H9 (cell line): ENCODE measurements at regions not wholly inside any gene's neighbourhood (a gene's known extent, or its start where the extent isn't known, plus 50 kb on each side); places are given as distances from the start of the nearest gene placed in this dataset.

Experiments
- DNase-seq: peaks from one replicate; pipeline ENCODE4 v3.0.0-alpha.2; 2017
- H2AFZ ChIP-seq: one replicate; pipeline ENCODE4 v1.6.1; 2013; ENCODE audit warnings: mild to moderate bottlenecking, low read length, control low read depth, moderate library complexity
- H2AK5ac ChIP-seq: 2 replicates; pipeline ENCODE4 v1.6.1; 2013; ENCODE audit warnings: low read length, control low read depth, mixed read lengths; ENCODE audit not compliant: insufficient read length
- H2BK120ac ChIP-seq: one replicate; pipeline ENCODE4 v1.6.1; 2013; ENCODE audit warnings: low read depth, mild to moderate bottlenecking, low read length, control low read depth, inconsistent platforms; ENCODE audit not compliant: poor library complexity, severe bottlenecking
- H2BK12ac ChIP-seq: 2 replicates; pipeline ENCODE4 v1.6.1; 2013; ENCODE audit warnings: low read length, control low read depth, mixed read lengths, low read depth; ENCODE audit not compliant: insufficient read length
- H2BK15ac ChIP-seq: 2 replicates; pipeline ENCODE4 v1.6.1; 2013; ENCODE audit warnings: low read depth, low read length, control low read depth
- H2BK20ac ChIP-seq: one replicate; pipeline ENCODE4 v1.6.1; 2013; ENCODE audit warnings: low read depth, mild to moderate bottlenecking, low read length, control low read depth, inconsistent platforms; ENCODE audit not compliant: poor library complexity, severe bottlenecking
- H2BK5ac ChIP-seq: 2 replicates; pipeline ENCODE4 v1.6.1; 2013; ENCODE audit warnings: low read length, control low read depth, mixed read lengths; ENCODE audit not compliant: insufficient read length
- H3K14ac ChIP-seq: 2 replicates; pipeline ENCODE4 v1.6.1; 2013; ENCODE audit warnings: low read length, control low read depth; ENCODE audit not compliant: insufficient read depth
- H3K18ac ChIP-seq: 2 replicates; pipeline ENCODE4 v1.6.1; 2013; ENCODE audit warnings: low read depth, mild to moderate bottlenecking, mixed read lengths, low read length, control low read depth; ENCODE audit not compliant: insufficient read length
- H3K23ac ChIP-seq: 2 replicates; pipeline ENCODE4 v1.6.1; 2013; ENCODE audit warnings: low read length, control low read depth, mixed read lengths, low read depth; ENCODE audit not compliant: insufficient read length
- H3K23me2 ChIP-seq: 2 replicates; pipeline ENCODE4 v1.6.1; 2013; ENCODE audit warnings: low read depth, mild to moderate bottlenecking, mixed read lengths, low read length, control low read depth; ENCODE audit not compliant: insufficient read length, poor library complexity, severe bottlenecking
- H3K27ac ChIP-seq: 2 replicates; pipeline ENCODE4 v1.5.1; 2013; ENCODE audit warnings: low read length, control low read depth, mixed read lengths, low read depth; ENCODE audit not compliant: insufficient read length
- H3K27me3 ChIP-seq: 2 replicates; pipeline ENCODE4 v1.6.1; 2013; ENCODE audit warnings: low read length, control low read depth, inconsistent platforms; ENCODE audit not compliant: insufficient read depth
- H3K4ac ChIP-seq: 2 replicates; pipeline ENCODE4 v1.6.1; 2013; ENCODE audit warnings: low read depth, mild to moderate bottlenecking, control low read depth, inconsistent platforms, low read length, moderate library complexity
- H3K4me1 ChIP-seq: 2 replicates; pipeline ENCODE4 v1.6.1; 2013; ENCODE audit warnings: low read length, control low read depth, inconsistent platforms; ENCODE audit not compliant: insufficient read depth
- H3K4me2 ChIP-seq: 2 replicates; pipeline ENCODE4 v1.6.1; 2013; ENCODE audit warnings: low read length, control low read depth, mixed read lengths; ENCODE audit not compliant: insufficient read length, insufficient read depth
- H3K56ac ChIP-seq: 2 replicates; pipeline ENCODE4 v1.6.1; 2013; ENCODE audit warnings: low read depth, mild to moderate bottlenecking, mixed read lengths, low read length, control low read depth; ENCODE audit not compliant: insufficient read length
- H3K79me1 ChIP-seq: 2 replicates; pipeline ENCODE4 v1.6.1; 2013; ENCODE audit warnings: low read depth, mild to moderate bottlenecking, moderate library complexity, low read length, control low read depth, inconsistent platforms; ENCODE audit not compliant: insufficient read depth, poor library complexity, severe bottlenecking
- H3K79me2 ChIP-seq: 2 replicates; pipeline ENCODE4 v1.6.1; 2013; ENCODE audit warnings: low read length, control low read depth, inconsistent platforms; ENCODE audit not compliant: insufficient read depth
- H3K9ac ChIP-seq: 2 replicates; pipeline ENCODE4 v1.6.1; 2013; ENCODE audit warnings: low read length, control low read depth, mixed read lengths; ENCODE audit not compliant: insufficient read length; ENCODE audit errors: extremely low read depth
- H3K9me3 ChIP-seq: one replicate; pipeline ENCODE4 v1.6.1; 2013; ENCODE audit warnings: low read depth, low read length, inconsistent platforms; ENCODE audit not compliant: control insufficient read depth
- H3T11ph ChIP-seq: one replicate; pipeline ENCODE4 v1.6.1; 2013; ENCODE audit warnings: mild to moderate bottlenecking, low read length, control low read depth, inconsistent platforms
- H4K20me1 ChIP-seq: one replicate; pipeline ENCODE4 v1.6.1; 2013; ENCODE audit not compliant: control insufficient read depth, insufficient read length, insufficient read depth
- H4K5ac ChIP-seq: 2 replicates; pipeline ENCODE4 v1.6.1; 2013; ENCODE audit warnings: low read depth, mild to moderate bottlenecking, mixed read lengths, low read length, control low read depth; ENCODE audit not compliant: insufficient read length
- H4K8ac ChIP-seq: replicated peaks from 2 replicates; pipeline ENCODE4 v1.6.1; 2013; ENCODE audit warnings: low read length, control low read depth, mixed read lengths, low read depth; ENCODE audit not compliant: insufficient read length
- H4K91ac ChIP-seq: 2 replicates; pipeline ENCODE4 v1.6.1; 2013; ENCODE audit warnings: low read depth, mild to moderate bottlenecking, moderate library complexity, mixed read lengths, low read length, control low read depth; ENCODE audit not compliant: insufficient read length
- H3K27ac Mint-ChIP-seq, 3 experiments: 2 replicates in 2 of 3; 3 replicates in 1 of 3; pipeline ENCODE4 v1.8.0; 2020 to 2021; ENCODE audit warnings: mixed read lengths in 3 of 3, mild to moderate bottlenecking in 1 of 3, moderate library complexity in 1 of 3
- H3K27me3 Mint-ChIP-seq: 2 replicates; pipeline ENCODE4 v1.8.0; 2021; ENCODE audit warnings: low read depth, mild to moderate bottlenecking, moderate library complexity, mixed read lengths
- H3K36me3 Mint-ChIP-seq, 3 experiments: 2 replicates in 2 of 3; 3 replicates in 1 of 3; pipeline ENCODE4 v1.8.0; 2020 to 2021; ENCODE audit warnings: low read depth in 3 of 3, mixed read lengths in 3 of 3; ENCODE audit not compliant: insufficient read depth in 1 of 3
- H3K4me1 Mint-ChIP-seq, 2 experiments: 2 replicates each; pipeline ENCODE4 v1.8.0; 2020; ENCODE audit warnings: mixed read lengths in 2 of 2
- H3K4me3 Mint-ChIP-seq, 2 experiments: 2 replicates in 1 of 2; 3 replicates in 1 of 2; pipeline ENCODE4 v1.8.0; 2020 to 2021; ENCODE audit warnings: mild to moderate bottlenecking in 2 of 2, mixed read lengths in 2 of 2, moderate library complexity in 1 of 2
- H3K9me3 Mint-ChIP-seq, 2 experiments: 2 replicates in 1 of 2; 3 replicates in 1 of 2; pipeline ENCODE4 v1.8.0; 2020; ENCODE audit warnings: mild to moderate bottlenecking in 2 of 2, mixed read lengths in 2 of 2, moderate library complexity in 1 of 2
- WGBS: extraction: QIAGEN DNeasy Blood & Tissue Kit; methylation state at CpG from one replicate; pipeline ENCODE4 v1.1.7; 2013; ENCODE audit warnings: missing lambda C conversion rate, low lambda C conversion rate, mixed read lengths; ENCODE audit not compliant: insufficient read length; ENCODE audit errors: extremely low coverage; 5-methylcytosine and 5-hydroxymethylcytosine counted together
- TF ChIP-seq, protein P1 (sequence below): fragments of 200-600 bp; sonication (generic); conservative IDR thresholded peaks from 3 replicates; pipeline ENCODE4 v1.8.0; 2021; ENCODE audit warnings: antibody characterized with exemption, mild to moderate bottlenecking

DNA sequence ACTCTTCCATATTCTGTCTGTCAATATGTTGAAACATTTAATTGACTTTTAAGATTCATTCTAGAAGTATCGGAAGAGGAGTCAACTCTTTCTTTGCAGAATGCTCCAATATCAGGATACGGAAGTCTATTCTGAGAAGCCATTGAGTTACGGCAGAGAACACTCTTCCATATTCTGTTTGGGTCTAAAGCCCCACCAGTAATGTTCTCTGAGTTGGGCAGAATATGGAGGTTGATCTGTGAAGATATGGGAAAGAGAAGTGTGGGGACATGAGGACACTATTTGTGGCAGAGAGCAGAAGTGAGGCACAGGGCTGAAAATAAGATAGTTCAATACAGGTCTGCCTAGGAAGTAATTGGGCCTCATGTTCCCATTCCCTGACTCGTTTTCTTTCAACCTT lies 300.0 kb downstream of the DIRAS2 start:
- Histone ChIP-seq H3K56ac (no peak overlapping the region), H2BK20ac (no peak overlapping the region), H2AFZ (no peak overlapping the region), H3T11ph (no peak overlapping the region), H3K23ac (no peak overlapping the region), H2BK120ac (no peak overlapping the region), H3K23me2 (no peaks in the 10 kb centered on the region), H2BK12ac (no peak overlapping the region), H3K4me2 (no peak overlapping the region), H4K20me1 (no peaks in the 10 kb centered on the region), H4K8ac (no peak overlapping the region), H3K4ac (no peak overlapping the region), H2BK15ac (no peak overlapping the region), H3K79me1 (no peaks in the 10 kb centered on the region), H3K18ac (no peak overlapping the region), H2AK5ac (no peak overlapping the region), H3K27me3 (no peaks in the 10 kb centered on the region), H3K9ac (no peak overlapping the region), H3K79me2 (no peaks in the 10 kb centered on the region), H3K27ac (no peak overlapping the region), H3K4me1 (no peaks in the 10 kb centered on the region), H4K91ac (no peak overlapping the region), H4K5ac (no peak overlapping the region), H2BK5ac (no peak overlapping the region), H3K14ac (no peak overlapping the region), H3K9me3 (no peaks in the 10 kb centered on the region)
- H3K36me3 Mint-ChIP-seq = no peaks in the 10 kb centered on the region
- DNase-seq = no peak
- peaks cover 1% of the 10 kb centered on the region for H3K27me3 Mint-ChIP-seq
- H3K4me3 Mint-ChIP-seq = no peak overlapping the region
- H3K9me3 Mint-ChIP-seq = no peaks in the 10 kb centered on the region; a peak in 1 of 5 replicates
- TF ChIP-seq, protein P1, sequence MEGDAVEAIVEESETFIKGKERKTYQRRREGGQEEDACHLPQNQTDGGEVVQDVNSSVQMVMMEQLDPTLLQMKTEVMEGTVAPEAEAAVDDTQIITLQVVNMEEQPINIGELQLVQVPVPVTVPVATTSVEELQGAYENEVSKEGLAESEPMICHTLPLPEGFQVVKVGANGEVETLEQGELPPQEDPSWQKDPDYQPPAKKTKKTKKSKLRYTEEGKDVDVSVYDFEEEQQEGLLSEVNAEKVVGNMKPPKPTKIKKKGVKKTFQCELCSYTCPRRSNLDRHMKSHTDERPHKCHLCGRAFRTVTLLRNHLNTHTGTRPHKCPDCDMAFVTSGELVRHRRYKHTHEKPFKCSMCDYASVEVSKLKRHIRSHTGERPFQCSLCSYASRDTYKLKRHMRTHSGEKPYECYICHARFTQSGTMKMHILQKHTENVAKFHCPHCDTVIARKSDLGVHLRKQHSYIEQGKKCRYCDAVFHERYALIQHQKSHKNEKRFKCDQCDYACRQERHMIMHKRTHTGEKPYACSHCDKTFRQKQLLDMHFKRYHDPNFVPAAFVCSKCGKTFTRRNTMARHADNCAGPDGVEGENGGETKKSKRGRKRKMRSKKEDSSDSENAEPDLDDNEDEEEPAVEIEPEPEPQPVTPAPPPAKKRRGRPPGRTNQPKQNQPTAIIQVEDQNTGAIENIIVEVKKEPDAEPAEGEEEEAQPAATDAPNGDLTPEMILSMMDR = no peak
- H3K4me1 Mint-ChIP-seq = peaks cover 5 to 7% of the 10 kb centered on the region in 2 experiments; a peak in 3 of 4 replicates
- H3K27ac Mint-ChIP-seq = no peak overlapping the region
- WGBS = no CpG with 5 or more reads among the region's 4 CpGs
